ENCODE measurements at regions not wholly inside any gene's neighbourhood (a gene's known extent, or its start where the extent isn't known, plus 50 kb on each side); places are given as distances from the start of the nearest gene placed in this dataset.

GRCh38 chr14:98200601-98201000 lies 1071.4 kb downstream of the BCL11B start:
- no peak overlapping the region for H3K27ac ChIP-seq
- TF ChIP-seq CTCF (conservative IDR thresholded peaks at IDR 0.05): no peak

- no peak overlapping the region for H3K27ac ChIP-seq
- TF ChIP-seq CTCF (conservative IDR thresholded peaks at IDR 0.05): no peak
Observed at GRCh38 chr14:98203421-98203820, 1068.6 kb downstream of the BCL11B start.

- no peak for TF ChIP-seq CTCF (conservative IDR thresholded peaks at IDR 0.05)
- no peak overlapping the region for H3K27ac ChIP-seq
Observed at GRCh38 chr14:98204139-98204538, 1067.9 kb downstream of the BCL11B start.

- TF ChIP-seq CTCF (conservative IDR thresholded peaks at IDR 0.05): no peak
- H3K27ac ChIP-seq: no peak overlapping the region
Observed at GRCh38 chr14:98207415-98207814, 1064.6 kb downstream of the BCL11B start.

- TF ChIP-seq CTCF (conservative IDR thresholded peaks at IDR 0.05): no peak
Observed at GRCh38 chr14:98208211-98208611, 1063.8 kb downstream of the BCL11B start.

GRCh38 chr14:98208943-98209342 lies 1063.1 kb downstream of the BCL11B start:
- H3K27ac ChIP-seq: no peak overlapping the region
- no peak for TF ChIP-seq CTCF (conservative IDR thresholded peaks at IDR 0.05)

More at GRCh38 chr14:98208211-98208611, 1063.8 kb downstream of the BCL11B start:
- no peak overlapping the region for H3K27ac ChIP-seq

- H3K27ac ChIP-seq: no peak overlapping the region
Observed at GRCh38 chr14:98210045-98210672, 1061.8 kb downstream of the BCL11B start.

More at GRCh38 chr14:98210045-98210672, 1061.8 kb downstream of the BCL11B start:
- no peak for TF ChIP-seq CTCF (conservative IDR thresholded peaks at IDR 0.05)
